22Rv1 (cell line): ENCODE measurements at regions not wholly inside any gene's neighbourhood (a gene's known extent, or its start where the extent isn't known, plus 50 kb on each side); places are given as distances from the start of the nearest gene placed in this dataset.
"Not testable (repeated sequence)": the region's sequence is repeated elsewhere in the genome, so short reads cannot be mapped to it uniquely, and the experiment has no call there.

Experiments
- H3K27ac ChIP-seq: fragments of 450-650 bp; 2 replicates; pipeline ENCODE4 v1.5.1; 2017
- CTCF ChIP-seq: fragments of 450-650 bp; IDR thresholded peaks from 2 replicates; pipeline ENCODE4 v1.5.1; 2017; ENCODE audit warnings: mild to moderate bottlenecking
- ZFX ChIP-seq: fragments of 450-650 bp; IDR thresholded peaks from 2 replicates; pipeline ENCODE4 v1.6.1; 2017; ENCODE audit warnings: antibody characterized with exemption, borderline replicate concordance

- TF ChIP-seq ZFX = no peak
- no peak for TF ChIP-seq CTCF
- no peak overlapping the region for H3K27ac ChIP-seq
Observed at GRCh38 chr7:121540138-121540537, 144.0 kb upstream of the FAM3C start.

GRCh38 chr7:121537031-121537430, 140.9 kb upstream of the FAM3C start:
- no peak overlapping the region for H3K27ac ChIP-seq
- no peak for TF ChIP-seq CTCF
- TF ChIP-seq ZFX = no peak

GRCh38 chr7:121531175-121532070, 135.3 kb upstream of the FAM3C start:
- TF ChIP-seq ZFX = no peak
- TF ChIP-seq CTCF = no peak
- H3K27ac ChIP-seq = no peak overlapping the region

- no peak overlapping the region for H3K27ac ChIP-seq
- TF ChIP-seq ZFX (no peak), CTCF (no peak)
Observed at GRCh38 chr7:121530227-121531174, 134.4 kb upstream of the FAM3C start.

- H3K27ac ChIP-seq = no peak overlapping the region
- TF ChIP-seq CTCF (no peak), ZFX (no peak)
Observed at GRCh38 chr7:121529003-121529402, 132.9 kb upstream of the FAM3C start.

- not testable (repeated sequence) for H3K27ac ChIP-seq
Observed at GRCh38 chr7:121526210-121526609, 130.1 kb upstream of the FAM3C start.

- no peak for TF ChIP-seq CTCF
- TF ChIP-seq ZFX = no peak
- no peak overlapping the region for H3K27ac ChIP-seq
Observed at GRCh38 chr7:121525155-121525819, 129.2 kb upstream of the FAM3C start.
